Skeletal muscle satellite cell (primary cell): ENCODE measurements at regions not wholly inside any gene's neighbourhood (a gene's known extent, or its start where the extent isn't known, plus 50 kb on each side); places are given as distances from the start of the nearest gene placed in this dataset.

Experiments used
- H3K27me3 ChIP-seq: 2 replicates; pipeline ENCODE4 v1.7.0; 2013; ENCODE audit warnings: low read length; ENCODE audit not compliant: control insufficient read depth, insufficient read depth
- H3K36me3 ChIP-seq: 2 replicates; pipeline ENCODE4 v1.7.0; 2013; ENCODE audit warnings: mild to moderate bottlenecking, control low read depth, low read length; ENCODE audit not compliant: insufficient read depth
- H3K4me1 ChIP-seq: 2 replicates; pipeline ENCODE4 v1.7.0; 2013; ENCODE audit warnings: low read length; ENCODE audit not compliant: control insufficient read depth, insufficient read depth
- H3K4me2 ChIP-seq: 2 replicates; pipeline ENCODE4 v1.7.0; 2013; ENCODE audit warnings: mild to moderate bottlenecking, low read length
- H3K4me3 ChIP-seq: 2 replicates; pipeline ENCODE4 v1.7.0; 2013; ENCODE audit warnings: low read length
- H3K9ac ChIP-seq: 2 replicates; pipeline ENCODE4 v1.7.0; 2013; ENCODE audit warnings: mild to moderate bottlenecking, low read depth, low read length, moderate library complexity
- H3K9me3 ChIP-seq: replicated peaks from 2 replicates; pipeline ENCODE4 v1.7.0; 2013; ENCODE audit warnings: mild to moderate bottlenecking, control low read depth, low read length

DNA sequence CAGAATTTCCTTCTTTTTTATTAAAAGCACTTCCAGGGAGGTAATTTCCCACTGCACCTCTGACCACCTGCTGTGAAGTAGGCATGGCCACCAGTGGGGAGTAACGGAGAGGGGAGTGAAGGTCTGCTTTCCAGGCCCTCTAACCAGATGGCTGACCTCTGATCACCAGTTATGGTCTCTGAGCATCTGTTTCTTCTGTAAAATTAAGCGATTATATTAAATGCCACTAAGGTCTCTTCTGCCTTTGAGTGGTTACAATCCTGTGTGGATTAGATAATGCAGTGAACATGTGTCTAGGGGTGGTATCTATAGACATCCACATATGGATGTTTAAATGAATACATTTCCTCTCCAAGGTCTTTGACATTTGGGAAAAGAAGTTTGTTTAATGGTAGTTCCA lies 199.6 kb downstream of the HERPUD2 start:
- H3K36me3 ChIP-seq, result no peaks in the 10 kb centered on the region

DNA sequence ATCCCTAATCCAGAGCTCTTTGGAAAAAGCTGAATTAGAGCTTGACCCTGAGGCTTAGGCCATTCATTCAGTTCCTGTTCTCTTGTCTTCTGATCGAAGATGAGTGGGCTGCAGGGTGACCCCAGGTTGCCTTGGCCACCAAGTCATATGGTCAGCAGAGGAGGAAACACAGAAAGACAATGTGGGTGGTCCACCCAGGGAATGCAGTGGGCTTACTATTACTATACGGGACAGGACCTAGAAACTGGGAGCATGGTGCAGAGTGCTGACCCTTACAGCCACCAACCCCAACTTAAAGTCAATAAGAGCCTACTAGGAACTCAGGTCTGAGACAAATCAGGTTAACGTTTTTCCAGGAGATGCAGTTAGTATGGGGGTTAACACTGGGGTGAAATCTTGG lies 200.5 kb downstream of the HERPUD2 start:
- H3K4me2 ChIP-seq, result no peak overlapping the region

More for the DNA sequence above, 199.6 kb downstream of the HERPUD2 start:
- Histone ChIP-seq H3K4me3 (no peak overlapping the region), H3K9me3 (no peaks in the 10 kb centered on the region), H3K27me3 (peaks cover 3% of the 10 kb centered on the region), H3K9ac (no peak overlapping the region), H3K4me2 (no peak overlapping the region), H3K4me1 (no peaks in the 10 kb centered on the region)

GRCh38 chr7:35492451-35493175 lies 202.3 kb downstream of the HERPUD2 start:
- no peak overlapping the region for H3K4me2 ChIP-seq
- H3K9me3 ChIP-seq, result no peaks in the 10 kb centered on the region
- H3K9ac ChIP-seq, result no peak overlapping the region
- H3K4me3 ChIP-seq, result no peak overlapping the region
- H3K36me3 ChIP-seq, result no peaks in the 10 kb centered on the region
- H3K27me3 ChIP-seq, result peaks cover 11% of the 10 kb centered on the region
- no peaks in the 10 kb centered on the region for H3K4me1 ChIP-seq

More for the DNA sequence above, 200.5 kb downstream of the HERPUD2 start:
- H3K9me3 ChIP-seq, result no peaks in the 10 kb centered on the region
- no peak overlapping the region for H3K4me3 ChIP-seq
- H3K9ac ChIP-seq, result no peak overlapping the region
- H3K27me3 ChIP-seq, result peaks cover 6% of the 10 kb centered on the region
- no peaks in the 10 kb centered on the region for H3K4me1 ChIP-seq
- no peaks in the 10 kb centered on the region for H3K36me3 ChIP-seq

- H3K36me3 ChIP-seq, result no peaks in the 10 kb centered on the region
- no peak overlapping the region for H3K4me3 ChIP-seq
- no peaks in the 10 kb centered on the region for H3K4me1 ChIP-seq
- H3K4me2 ChIP-seq, result no peak overlapping the region
- no peak overlapping the region for H3K9ac ChIP-seq
- H3K27me3 ChIP-seq, result peaks cover 18% of the 10 kb centered on the region
- no peaks in the 10 kb centered on the region for H3K9me3 ChIP-seq
These were observed 203.7 kb downstream of the HERPUD2 start for GRCh38 chr7:35491233-35491632.

GRCh38 chr7:35487841-35488240 lies 207.1 kb downstream of the HERPUD2 start:
- Histone ChIP-seq H3K4me3 (no peak overlapping the region), H3K4me2 (no peak overlapping the region), H3K4me1 (no peaks in the 10 kb centered on the region), H3K36me3 (no peaks in the 10 kb centered on the region), H3K9me3 (no peaks in the 10 kb centered on the region), H3K27me3 (peaks cover 25% of the 10 kb centered on the region), H3K9ac (no peak overlapping the region)

DNA sequence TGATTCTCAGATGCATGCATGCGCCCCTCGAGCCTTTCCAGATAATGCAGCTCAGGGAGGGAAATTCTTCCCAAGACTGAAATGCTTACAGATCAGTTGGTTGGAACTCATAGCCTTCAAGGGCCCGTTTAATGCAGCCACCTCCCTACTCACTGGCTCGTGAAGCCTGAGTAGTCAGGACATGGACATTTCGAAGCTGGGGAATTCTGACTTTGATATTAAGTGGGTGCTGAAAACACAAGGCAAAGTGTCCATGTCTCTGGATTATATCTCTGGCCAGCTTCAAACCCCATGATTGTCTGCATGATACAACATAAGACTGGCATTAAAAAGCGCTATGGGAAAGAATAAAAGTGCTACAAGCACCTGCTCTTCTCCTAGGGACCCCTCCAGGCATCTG lies 207.5 kb downstream of the HERPUD2 start:
- peaks cover 23% of the 10 kb centered on the region for H3K27me3 ChIP-seq
- no peaks in the 10 kb centered on the region for H3K36me3 ChIP-seq
- no peak overlapping the region for H3K4me2 ChIP-seq
- H3K4me1 ChIP-seq, result no peaks in the 10 kb centered on the region
- H3K9ac ChIP-seq, result no peak overlapping the region
- H3K4me3 ChIP-seq, result no peak overlapping the region
- no peaks in the 10 kb centered on the region for H3K9me3 ChIP-seq

DNA sequence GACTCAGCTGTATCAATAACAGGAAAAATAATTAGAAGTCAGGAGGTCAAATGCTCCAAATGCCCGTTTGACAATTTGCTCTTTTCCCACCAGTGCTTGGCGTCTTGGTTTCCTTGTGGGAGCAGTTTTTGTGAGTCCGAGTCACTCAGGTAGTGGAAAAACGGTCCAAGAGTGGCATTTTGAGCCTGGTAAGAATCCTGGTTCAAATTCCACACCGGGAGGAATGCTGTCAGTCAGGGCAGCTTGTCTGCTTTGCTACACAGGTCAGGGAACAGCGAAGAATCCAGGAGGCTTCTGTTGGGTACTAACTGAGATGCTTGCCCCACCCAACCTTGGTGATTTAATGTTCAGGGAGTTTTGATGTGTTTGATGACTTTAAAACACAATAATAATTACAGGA lies 209.5 kb downstream of the HERPUD2 start:
- Histone ChIP-seq H3K9me3 (no peaks in the 10 kb centered on the region), H3K4me2 (no peak overlapping the region), H3K4me1 (no peaks in the 10 kb centered on the region), H3K36me3 (no peaks in the 10 kb centered on the region), H3K4me3 (no peak overlapping the region), H3K27me3 (peaks cover 27% of the 10 kb centered on the region), H3K9ac (no peak overlapping the region)

DNA sequence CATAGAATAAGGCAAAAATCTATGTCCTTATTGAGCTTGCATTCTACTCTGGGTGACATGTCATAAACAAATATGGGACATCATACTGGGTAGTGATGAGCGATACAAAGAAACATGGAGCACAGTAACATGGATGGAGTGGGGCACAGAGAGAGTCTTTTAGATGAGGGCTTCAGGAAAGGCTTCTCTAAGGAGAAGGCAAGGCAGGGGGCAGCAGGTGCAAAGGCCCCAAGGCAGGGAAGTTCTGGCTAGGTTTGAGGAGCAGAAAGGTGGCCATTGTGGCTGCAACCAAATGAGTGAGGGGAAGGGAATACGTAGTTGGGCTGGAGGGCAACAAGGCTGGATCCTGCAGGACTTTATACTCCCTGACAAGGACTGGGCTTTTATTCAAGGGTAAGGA lies 211.4 kb downstream of the HERPUD2 start:
- no peaks in the 10 kb centered on the region for H3K36me3 ChIP-seq
- H3K9ac ChIP-seq, result no peak overlapping the region
- H3K4me1 ChIP-seq, result no peaks in the 10 kb centered on the region
- H3K4me3 ChIP-seq, result no peak overlapping the region
- H3K4me2 ChIP-seq, result no peak overlapping the region
- peaks cover 23% of the 10 kb centered on the region for H3K27me3 ChIP-seq
- no peaks in the 10 kb centered on the region for H3K9me3 ChIP-seq

- Histone ChIP-seq H3K9me3 (no peaks in the 10 kb centered on the region), H3K4me3 (no peak overlapping the region), H3K4me2 (no peak overlapping the region), H3K36me3 (no peaks in the 10 kb centered on the region), H3K4me1 (no peaks in the 10 kb centered on the region), H3K27me3 (peaks cover 15% of the 10 kb centered on the region), H3K9ac (no peak overlapping the region)
These were observed 212.7 kb downstream of the HERPUD2 start for GRCh38 chr7:35482231-35482630.

- Histone ChIP-seq H3K4me1 (no peaks in the 10 kb centered on the region), H3K9ac (no peak overlapping the region), H3K27me3 (peaks cover 10% of the 10 kb centered on the region), H3K4me3 (no peak overlapping the region), H3K9me3 (no peaks in the 10 kb centered on the region), H3K36me3 (no peaks in the 10 kb centered on the region), H3K4me2 (no peak overlapping the region)
These were observed 214.1 kb downstream of the HERPUD2 start for GRCh38 chr7:35480806-35481205.

DNA sequence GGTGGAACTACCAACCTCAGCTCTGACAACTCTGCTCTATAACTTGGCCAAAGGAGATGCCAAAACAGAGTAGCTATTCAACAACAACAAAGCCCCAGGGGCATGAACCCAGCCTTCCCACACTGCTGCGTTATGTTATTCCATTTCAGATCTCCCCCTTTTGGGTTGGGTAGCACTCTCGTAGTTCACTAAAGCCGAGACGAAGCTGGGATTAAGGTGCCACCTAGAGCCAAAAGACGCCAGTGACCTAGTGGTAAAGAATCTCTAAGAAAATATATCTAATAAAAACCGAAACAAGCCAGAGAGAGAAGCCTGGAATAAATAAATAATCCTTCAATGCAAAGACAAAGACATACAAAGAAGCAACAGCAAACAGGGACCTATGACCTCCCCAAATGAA lies 217.3 kb downstream of the HERPUD2 start:
- Histone ChIP-seq H3K4me3 (no peak overlapping the region), H3K4me1 (no peaks in the 10 kb centered on the region), H3K9me3 (no peaks in the 10 kb centered on the region), H3K4me2 (no peak overlapping the region), H3K36me3 (no peaks in the 10 kb centered on the region), H3K27me3 (peaks cover 4% of the 10 kb centered on the region), H3K9ac (no peak overlapping the region)

DNA sequence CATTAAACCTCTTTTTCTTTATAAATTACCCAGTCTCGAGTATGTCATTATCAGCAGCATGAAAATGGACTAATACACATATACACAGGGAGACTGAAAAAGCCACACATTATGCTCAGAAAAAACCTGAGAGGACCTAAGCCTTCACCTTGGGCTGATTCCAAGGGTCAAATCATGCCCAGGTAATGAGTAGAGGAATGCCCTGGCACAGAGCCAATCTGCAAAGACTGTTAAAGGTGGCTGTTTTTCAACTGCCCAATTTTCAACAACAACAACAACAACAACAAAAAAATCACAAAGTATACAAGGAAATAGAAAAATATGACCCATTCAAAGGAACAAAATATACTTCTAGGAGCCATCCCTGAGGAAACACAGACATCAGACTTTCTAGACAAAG lies 220.2 kb upstream of the TBX20 start:
- H3K9ac ChIP-seq, result no peak overlapping the region
- no peak overlapping the region for H3K4me2 ChIP-seq
- no peaks in the 10 kb centered on the region for H3K36me3 ChIP-seq
- H3K27me3 ChIP-seq, result no peaks in the 10 kb centered on the region
- H3K4me3 ChIP-seq, result no peak overlapping the region
- no peaks in the 10 kb centered on the region for H3K4me1 ChIP-seq
- H3K9me3 ChIP-seq, result no peaks in the 10 kb centered on the region
